D341Med (cell line): ENCODE measurements at regions not wholly inside any gene's neighbourhood (a gene's known extent, or its start where the extent isn't known, plus 50 kb on each side); places are given as distances from the start of the nearest gene placed in this dataset.
"Not testable (repeated sequence)": the region's sequence is repeated elsewhere in the genome, so short reads cannot be mapped to it uniquely, and the experiment has no call there.

ENCODE experiments used
- DNase-seq: peaks from one replicate; pipeline ENCODE4 v3.0.0; 2012; ENCODE audit warnings: low spot score

DNA sequence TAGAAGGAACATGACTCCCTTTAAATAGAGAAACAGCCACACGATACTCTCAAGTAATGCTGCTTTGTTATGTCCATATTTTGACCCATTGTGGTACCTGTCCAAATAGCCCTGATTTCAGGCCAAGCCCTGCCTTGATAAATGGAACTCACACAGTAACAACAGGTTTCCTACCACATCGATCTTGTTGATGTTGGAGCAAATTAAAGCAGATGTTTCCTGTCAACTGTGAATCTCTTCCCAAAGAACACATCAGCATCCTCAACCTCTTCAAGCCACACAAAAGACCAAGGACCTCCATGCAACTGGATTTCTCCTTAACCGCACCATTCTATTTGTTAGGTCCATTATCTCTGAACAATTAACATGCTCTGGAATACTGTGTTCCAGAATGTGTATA is 109.5 kb downstream of the FOXD4L6 start:
- not testable (repeated sequence) for DNase-seq

DNA sequence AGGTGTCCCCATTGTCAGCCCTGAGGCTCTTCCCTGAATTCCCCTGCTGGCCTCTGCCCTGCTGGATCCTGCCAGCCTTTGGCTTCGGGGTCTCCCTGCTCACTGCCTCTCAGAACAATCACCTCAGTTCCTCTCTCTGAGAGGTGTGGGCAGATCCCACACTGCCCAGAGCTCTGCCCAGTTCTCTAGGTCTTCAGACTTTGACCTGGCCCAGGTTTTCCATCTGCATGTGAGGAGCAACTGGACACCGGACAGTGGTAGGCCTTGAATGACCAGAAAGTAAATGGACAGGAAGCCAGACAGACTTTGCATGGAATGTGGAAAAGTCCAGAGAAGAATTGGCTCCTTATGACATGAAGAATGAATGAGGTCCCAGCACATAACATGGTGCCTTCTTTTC is 111.8 kb downstream of the FOXD4L6 start:
- not testable (repeated sequence) for DNase-seq

DNA sequence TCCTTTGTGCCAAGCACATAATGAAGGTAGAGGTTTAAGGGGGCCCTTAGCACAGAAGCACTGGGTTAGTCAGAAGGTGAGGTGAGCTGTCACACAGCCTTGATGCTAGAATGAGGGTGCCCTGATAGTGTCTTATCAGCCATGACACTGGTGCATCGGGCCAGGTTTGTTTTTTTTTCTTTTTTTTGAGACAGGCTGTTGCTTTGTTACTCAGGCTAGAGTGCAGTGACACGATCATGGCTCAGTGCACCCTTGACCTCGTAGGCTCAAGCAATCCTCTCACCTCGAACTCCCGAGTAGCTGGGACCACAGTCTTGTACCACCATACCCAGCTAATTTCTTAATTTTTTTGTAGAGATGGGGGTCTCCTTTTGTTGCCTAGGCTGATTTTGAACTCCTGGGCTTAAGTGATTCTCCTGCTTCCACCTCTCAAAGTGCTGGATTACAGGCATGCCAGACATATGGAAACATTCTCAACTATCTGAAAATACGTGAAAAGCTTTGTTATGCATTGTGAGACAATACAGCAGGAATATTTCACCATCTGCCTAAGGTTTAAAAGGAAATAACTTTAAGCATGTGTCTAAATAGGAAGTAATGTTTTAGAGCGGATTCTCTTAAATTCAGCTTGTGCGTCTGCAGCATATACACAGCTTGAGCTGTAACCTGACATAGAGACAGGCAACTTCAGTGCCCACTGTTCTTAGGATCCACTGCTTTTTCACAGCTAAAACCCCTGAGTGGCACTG is 128.4 kb downstream of the FOXD4L6 start:
- DNase-seq = peak; percentile 1

DNA sequence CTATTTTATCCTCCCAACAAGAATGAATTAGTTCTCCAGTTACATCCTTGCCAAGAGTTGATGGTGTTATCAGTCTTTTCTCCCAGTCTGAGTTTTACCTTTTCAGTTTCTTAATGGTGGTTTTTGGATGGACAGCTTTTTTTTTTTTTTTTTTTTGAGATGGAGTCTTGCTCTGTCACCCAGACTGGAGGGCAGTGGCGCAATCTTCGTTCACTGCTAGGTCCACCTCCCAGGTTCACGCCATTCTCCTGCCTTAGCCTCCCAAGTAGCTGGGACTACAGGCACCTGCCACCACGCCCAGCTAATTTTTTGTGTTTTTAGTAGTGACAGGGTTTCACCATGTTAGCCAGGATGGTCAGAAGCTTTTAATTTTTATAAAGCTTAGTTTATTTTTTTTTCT is 133.0 kb downstream of the FOXD4L6 start:
- DNase-seq = not testable (repeated sequence)

DNA sequence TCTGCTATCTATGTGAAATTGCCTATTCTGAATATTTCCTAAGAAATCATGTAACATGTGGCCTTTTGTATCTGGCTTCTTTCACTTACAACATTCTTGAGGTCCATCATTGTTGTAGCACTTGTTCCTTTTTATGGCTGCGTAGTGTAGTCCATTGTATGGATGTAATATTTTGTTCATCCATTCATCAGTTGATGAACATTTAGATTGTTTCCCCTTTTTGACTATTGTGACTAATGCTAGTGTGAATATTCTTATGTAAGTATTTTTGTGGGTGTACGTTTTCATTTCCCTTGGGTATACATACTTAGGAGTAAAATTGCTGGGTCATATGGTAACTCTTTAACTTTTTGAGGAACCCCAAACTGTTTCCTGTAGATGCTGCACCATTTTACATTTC is 134.6 kb downstream of the FOXD4L6 start:
- DNase-seq = not testable (repeated sequence)

DNA sequence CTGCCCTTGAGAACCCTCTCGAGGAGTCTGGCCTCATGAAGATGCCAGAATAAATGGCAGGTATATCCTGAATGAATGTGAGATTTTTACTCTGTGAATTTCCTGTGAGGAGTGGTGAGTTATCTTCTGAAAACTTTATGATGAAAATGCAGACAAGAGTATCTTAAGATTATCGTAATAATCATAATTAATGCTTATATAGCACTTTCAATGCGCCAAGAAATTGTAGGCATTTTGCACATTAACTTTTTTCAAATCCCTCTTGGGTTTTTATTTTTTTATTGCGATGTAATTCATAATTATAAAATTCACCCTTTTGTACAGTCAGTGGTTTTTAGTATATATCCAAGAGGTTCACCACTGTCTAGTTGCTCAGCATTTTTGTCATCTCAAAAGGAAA is 135.1 kb downstream of the FOXD4L6 start:
- DNase-seq = not testable (repeated sequence)

DNA sequence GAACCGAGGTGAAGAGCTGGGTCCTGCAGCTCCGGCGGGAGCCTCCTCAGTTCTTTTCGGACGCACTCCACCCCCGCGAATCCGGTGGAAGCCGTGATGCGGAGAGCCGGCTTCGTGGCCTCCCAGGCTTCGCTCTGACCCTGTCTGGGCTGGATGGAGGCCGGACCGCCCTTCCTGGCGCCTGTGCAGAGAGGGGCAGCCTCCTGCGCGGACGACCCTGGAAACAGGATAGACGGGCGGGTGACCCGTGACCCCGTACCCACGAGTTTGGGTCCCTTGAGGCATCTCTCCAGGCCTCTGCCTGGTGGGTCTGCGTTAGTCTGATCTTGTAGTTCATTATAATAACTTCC is 136.0 kb downstream of the FOXD4L6 start:
- peak; percentile 37 for DNase-seq

DNA sequence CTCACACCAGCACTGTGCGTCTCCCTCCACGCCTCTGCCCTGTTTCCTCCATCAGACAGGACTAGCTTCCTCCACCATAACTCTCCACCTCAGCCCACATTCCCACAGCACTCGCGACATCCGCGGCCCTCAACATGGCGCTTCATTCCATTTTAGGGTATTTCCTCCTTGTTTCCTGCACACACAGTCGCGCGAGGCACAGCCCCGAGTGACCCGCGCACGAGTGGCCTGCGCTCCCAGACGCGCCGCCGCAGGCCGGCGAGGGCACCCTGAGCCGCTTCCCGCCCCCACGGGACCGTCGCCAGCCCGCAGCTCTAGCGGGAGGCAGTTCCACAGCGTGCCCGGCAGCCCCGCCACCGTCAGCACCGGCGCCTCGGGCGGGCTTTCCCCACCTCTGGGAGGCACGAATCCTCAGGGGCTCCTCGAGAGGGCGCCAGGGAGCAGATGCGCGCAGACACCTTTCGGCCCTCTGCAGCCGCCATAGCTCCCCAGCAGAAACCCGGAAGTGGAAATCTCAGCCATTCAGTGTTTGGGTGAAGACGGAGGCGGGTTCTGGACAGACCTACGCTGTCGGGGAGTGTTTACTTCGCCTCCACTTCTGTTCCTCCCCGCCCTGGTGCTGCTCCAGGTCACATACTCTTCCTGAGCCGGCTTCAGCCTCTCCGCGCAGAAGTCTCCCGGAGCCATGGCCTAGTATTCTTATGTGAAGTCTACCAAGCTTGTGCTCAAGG is 136.6 kb downstream of the FOXD4L6 start:
- peak; percentile 87 for DNase-seq

DNA sequence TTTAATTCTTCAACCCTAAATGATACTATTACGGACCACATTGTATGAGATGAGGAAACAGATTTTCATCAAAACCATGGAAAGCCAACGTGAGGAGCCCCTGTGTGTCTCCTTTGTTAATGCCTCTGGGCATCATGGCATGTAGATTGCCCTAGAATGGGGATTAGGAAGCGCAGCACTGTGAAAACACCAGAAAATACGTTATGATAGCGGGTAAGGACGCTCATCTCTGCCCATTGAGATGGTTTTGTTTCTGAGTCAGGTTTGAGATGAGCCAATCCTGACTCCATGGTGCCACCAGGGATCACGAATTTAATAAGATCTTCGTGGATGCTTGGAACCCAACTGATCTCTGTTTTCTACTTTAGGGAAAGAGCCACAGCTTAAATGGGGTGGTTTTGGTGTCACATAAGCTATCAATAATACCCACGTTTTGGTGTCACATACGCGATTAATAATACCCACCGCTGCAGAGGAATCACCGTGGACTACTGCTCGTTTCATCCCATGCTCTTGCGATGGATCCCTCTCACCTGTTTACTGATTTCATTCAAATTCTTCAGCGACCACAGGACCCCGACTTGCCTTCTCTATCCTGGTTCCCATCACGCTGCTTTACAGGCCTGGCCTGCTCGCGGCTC is 137.3 kb downstream of the FOXD4L6 start:
- peak; percentile 11 for DNase-seq

DNA sequence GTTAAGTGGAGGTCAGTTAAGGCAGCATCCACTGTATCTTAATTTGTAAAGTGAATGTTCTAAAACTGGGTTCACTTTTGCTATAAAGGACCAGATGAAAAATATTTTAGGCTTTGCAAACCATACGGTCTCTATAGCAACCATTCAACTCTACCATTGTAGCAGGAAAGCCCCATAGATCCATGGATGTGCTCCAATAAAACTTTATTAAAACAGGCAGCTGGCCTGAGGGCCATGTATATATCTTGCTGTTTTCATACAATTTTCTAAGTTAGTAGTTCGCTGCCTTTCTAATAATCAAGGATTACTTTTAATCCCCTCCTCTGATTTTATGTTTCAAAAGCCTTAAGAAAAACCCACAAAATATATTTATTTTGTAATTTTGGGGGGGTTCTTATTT is 142.1 kb downstream of the FOXD4L6 start:
- not testable (repeated sequence) for DNase-seq

DNA sequence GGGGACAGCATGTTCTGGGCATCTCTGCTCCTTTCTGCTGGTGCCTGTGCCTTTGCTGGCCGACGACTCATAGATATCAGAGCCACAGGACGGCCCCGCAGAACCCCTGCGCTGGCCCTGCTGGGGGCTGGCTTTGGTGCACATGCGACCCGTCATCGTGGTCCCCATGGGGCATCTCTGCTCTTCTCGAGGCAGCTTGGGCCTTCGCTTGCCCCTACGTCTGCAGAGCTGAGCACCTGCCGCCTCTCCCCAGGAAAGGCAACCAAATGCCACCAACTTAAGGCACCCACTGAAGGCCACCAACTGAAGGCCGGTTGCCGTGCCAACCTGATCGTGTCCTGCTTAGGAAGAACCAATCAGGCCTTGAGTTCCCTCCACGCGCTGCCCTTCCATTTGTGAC is 153.1 kb downstream of the FOXD4L6 start:
- DNase-seq = not testable (repeated sequence)

DNA sequence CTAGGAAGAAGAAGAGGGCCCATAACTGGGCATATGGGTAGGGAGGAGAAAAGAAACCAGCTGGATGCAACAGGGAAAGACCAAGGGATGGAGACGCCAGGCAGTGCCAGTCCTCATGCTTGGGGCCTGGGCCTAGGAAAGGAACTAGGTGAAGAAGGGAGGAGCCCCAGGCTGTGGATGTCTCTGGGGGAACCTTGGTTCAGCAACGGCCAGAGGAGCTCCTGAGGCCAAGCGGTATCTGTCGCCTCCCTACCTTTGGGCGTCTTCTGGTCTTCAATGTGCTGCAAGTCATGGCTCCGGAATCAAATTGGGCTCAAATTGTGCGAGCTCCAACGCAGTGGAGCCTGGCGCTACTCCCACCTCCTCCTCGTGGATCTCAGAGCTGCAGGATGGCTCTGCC is 153.6 kb downstream of the FOXD4L6 start:
- DNase-seq = not testable (repeated sequence)

DNA sequence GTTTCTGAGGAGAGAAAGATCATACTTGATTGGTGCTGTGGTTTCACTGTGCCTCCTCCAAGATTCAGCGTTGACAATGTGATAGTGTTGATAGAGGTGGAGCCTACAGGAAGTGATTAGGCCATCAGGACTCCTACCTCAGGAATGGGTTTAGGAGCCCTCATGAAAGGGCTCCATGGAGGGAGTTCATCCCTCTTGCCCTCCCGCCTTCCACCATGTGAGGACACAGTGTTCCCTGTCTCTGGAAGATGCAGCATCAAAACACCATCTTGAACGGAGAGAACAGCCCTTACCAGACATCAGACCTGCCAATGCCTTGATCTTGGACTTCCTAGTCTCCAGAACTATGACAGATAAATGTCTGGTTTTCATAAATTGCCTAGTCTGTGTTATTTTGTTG is 156.7 kb downstream of the FOXD4L6 start:
- not testable (repeated sequence) for DNase-seq

DNA sequence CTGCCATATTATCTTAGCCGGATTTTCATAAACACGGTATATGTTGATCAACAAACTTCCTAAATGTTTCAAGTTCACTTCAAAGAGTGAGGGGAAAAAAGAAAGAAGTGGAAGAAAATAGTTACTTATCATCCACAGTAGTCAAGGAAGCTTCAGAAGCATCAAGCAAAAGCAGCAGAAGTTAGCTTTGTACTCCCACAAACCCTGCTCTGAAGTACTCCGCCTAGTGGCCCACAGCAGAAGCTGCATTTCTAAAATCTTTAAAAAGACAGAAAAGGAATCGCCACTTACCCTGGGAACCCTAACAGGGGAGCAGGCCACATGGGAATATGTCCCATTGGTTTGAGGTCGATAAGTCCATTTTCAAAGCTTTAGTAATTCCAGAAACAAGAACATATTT is 158.1 kb downstream of the FOXD4L6 start:
- DNase-seq = not testable (repeated sequence)

DNA sequence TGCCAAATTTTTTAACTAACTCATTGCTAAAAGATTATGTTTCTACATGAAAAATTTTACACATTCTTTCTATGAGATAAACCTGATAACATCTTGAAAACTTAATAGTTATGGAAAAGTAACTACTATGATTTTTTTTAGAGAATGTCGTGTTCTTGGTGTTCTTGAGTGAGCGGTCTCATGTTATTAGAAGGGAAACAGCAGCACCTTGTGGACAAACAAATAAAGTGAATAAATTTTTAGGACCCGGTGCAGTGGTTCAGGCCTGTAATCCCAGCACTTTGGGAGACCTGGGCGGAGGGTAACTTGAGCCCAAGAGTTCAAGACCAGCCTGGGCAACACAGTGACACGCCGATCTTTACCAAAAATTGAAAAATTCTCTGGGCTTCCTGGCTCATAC is 166.0 kb downstream of the FOXD4L6 start:
- not testable (repeated sequence) for DNase-seq

DNA sequence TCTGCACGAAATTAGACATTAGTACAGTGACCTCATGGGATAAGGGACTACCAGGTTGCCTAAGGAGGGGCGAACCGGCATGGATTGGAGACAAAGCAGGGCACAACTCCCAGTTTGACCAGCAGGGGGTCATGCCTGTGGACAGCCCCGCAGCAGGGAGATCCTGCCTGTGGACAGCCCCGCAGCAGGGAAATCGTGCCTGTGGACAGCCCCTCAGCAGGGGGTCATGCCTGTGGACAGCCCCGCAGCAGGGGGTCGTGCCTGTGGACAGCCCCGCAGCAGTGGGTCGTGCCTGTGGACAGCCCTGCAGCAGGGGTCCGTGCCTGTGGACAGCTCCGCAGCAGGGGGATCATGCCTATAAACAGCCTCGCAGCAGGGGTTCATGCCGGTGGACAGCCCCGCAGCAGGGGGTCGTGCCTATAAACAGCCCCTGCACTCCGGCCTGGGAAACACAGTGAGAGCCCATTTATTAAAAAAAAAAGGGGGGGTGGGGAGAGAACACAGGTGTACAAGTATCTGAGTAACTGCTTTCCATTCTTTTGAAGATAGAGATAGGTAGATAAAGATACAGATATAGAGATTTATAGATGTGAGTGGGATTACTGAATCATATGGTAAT is 176.5 kb downstream of the FOXD4L6 start:
- not testable (repeated sequence) for DNase-seq

DNA sequence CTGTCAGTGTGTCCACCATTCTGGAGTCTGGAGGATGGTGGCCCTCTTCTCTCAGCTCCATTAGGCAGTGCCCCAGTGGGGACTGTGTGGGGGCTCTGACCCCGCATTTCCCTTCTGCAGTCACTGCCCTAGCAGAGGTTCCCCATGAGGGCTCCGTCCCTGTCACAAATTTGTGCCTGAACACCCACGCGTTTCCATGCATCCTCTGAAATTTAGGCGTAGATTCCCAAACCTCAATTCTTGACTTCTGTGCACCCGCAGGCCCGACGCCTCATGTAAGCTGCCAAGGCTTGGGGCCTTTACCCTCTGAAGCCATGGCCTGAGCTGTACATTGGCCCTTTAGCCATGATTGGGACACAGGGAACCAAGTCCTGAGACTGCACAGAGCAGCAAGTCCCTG is 182.3 kb downstream of the FOXD4L6 start:
- not testable (repeated sequence) for DNase-seq

DNA sequence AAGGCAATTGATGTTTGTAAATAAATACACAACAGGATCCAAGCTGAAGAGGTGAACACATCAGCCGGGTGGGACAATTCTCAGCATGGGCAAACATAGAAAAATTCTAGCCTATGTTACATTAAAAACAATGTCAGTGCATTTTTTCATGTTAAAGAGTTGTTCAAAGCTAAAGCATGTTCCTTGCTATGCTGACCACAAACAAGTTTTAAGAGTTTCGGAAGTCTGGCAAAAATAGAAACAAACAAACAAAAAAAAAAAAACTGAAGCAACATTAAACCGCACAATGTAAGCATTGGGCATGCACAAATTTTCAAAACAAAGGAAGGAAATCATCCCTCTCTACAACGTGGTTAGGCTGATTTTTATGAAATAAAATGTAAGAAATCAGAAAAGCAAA is 185.8 kb downstream of the FOXD4L6 start:
- not testable (repeated sequence) for DNase-seq

DNA sequence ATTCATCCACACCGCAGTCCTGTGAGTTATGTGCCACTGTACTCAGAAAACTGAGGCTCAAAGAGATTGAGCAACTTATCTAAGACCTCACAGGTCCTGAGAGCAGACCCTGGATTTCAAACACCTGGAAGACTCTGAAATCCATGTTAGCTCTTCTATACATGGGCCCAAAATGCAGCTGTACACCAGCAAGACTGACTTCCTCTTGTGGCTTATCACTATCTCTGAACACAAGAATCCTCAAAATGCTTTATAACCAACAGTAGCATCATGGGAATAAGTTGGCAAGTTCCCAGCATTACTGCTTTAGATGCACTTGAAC is 188.6 kb downstream of the FOXD4L6 start:
- not testable (repeated sequence) for DNase-seq

DNA sequence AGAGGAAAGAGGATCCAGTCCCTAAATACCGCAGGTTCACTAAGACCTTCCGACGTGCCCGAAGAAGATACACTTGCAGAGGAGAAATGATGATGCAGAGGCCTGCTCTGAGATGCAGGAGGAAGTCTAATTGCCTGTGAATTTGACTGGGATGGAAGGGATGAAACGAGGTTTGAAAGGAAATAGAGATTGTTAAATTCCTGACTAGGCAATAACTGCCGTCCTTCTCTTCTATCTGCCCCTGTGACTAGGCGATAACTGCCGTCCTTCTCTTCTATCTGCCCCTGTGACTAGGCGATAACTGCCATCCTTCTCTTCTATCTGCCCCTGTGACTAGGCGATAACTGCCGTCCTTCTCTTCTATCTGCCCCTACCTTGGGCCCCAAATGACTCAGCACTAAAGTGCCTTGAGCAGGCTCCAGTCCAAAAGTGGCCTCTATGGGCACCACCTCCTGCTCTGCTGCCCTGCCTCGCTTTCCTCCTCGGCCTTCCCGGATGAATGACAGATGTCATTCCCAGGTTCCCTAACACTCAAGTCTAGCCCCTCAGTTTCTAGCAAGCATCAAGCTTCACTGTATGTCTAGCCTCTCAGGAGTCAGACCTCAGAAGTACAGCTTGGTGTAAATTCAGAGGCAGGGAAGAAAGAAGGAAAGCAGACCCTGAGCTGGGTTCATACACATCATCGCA is 189.1 kb downstream of the FOXD4L6 start:
- not testable (repeated sequence) for DNase-seq

DNA sequence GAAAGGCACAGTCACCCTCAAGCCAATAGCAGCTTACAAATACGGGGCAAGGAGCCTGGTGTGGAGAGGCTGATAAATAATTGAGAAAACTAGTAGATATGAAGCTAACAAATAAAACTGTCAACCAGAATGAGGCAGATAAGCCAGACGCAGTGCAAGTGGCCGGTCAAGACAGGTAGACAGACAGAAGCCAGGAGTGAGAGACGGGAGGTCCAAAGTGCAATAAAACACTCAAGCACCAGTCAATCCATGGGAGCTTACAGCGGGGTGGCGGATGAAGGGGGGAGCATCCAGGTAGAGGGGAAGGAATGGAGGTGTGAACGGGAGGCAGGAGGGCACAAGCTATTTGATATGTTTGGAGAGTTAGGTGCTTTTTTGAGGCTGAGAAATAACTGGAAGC is 193.1 kb downstream of the FOXD4L6 start:
- no peak for DNase-seq

DNA sequence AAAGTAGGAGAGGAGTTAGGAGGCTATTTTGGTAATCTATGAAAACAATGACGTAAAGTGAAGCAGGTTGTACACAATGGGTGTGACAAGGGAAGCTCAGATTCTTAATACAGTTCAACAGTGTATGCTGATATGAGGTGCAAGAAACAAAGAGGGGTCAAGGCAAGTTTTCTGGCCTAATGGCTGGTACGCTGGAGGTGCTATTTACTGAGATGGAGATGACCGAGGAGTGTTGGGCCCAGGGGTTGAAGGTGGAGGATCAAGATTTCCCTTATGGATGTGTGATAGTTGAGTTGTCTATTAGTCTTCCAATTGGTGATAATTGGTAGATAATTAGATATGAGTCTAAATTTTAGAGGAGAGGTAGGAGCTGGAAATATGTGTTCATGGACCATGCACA is 194.0 kb downstream of the FOXD4L6 start:
- not testable (repeated sequence) for DNase-seq
